ENCODE measurements at regions not wholly inside any gene's neighbourhood (a gene's known extent, or its start where the extent isn't known, plus 50 kb on each side); places are given as distances from the start of the nearest gene placed in this dataset.

GRCh38 chr10:130756651-130757050 is 554.9 kb downstream of the TCERG1L start:
- DNase-seq (no peak), ATAC-seq (ENCODE audit: low read depth) (no peak)
- Histone ChIP-seq H4K5ac (ENCODE audit: low read depth, low read length) (no peak overlapping the region), H3K27ac (ENCODE audit: insufficient read depth, low read length) (no peak overlapping the region), H3K9ac (ENCODE audit: low read depth, low read length) (no peak overlapping the region), H2AFZ (replicated peaks; ENCODE audit: low read length, poor library complexity) (no peak overlapping the region), H2BK5ac (ENCODE audit: low read depth, low read length, poor library complexity, severe bottlenecking) (no peak overlapping the region), H3K56ac (ENCODE audit: extremely low read depth, insufficient read depth, low read length) (no peak overlapping the region), H3K27me3 (ENCODE audit: control insufficient read depth, insufficient read depth, low read length) (no peaks in the 10 kb centered on the region), H3K4me1 (ENCODE audit: control insufficient read depth, insufficient read depth, low read length) (no peaks in the 10 kb centered on the region), H4K8ac (ENCODE audit: low read depth in 2 of 2, low read length in 2 of 2) (no peak overlapping the region), H3K4me3 (ENCODE audit: insufficient read depth, low read depth, low read length) (no peak overlapping the region), H2BK15ac (ENCODE audit: low read depth, low read length) (no peak overlapping the region), H3K23ac (ENCODE audit: low read depth, low read length) (no peak overlapping the region), H2AK9ac (replicated peaks; ENCODE audit: low read depth, low read length, poor library complexity) (no peak overlapping the region), H3K9me3 (ENCODE audit: control insufficient read depth, insufficient read depth, low read length) (peaks cover 29% of the 10 kb centered on the region), H2AK5ac (ENCODE audit: low read depth, low read length) (no peak overlapping the region), H3K36me3 (ENCODE audit: control insufficient read depth, insufficient read depth, low read length) (no peaks in the 10 kb centered on the region), H2BK20ac (ENCODE audit: low read depth, low read length) (no peak overlapping the region), H4K91ac (ENCODE audit: insufficient read depth, low read depth, low read length) (no peak overlapping the region), H4K20me1 (ENCODE audit: insufficient read depth, low read length) (no peaks in the 10 kb centered on the region), H3K9me1 (ENCODE audit: insufficient read depth, low read length) (no peaks in the 10 kb centered on the region), H3K4ac (ENCODE audit: low read depth, low read length) (no peak overlapping the region), H3K14ac (replicated peaks; ENCODE audit: low read depth, low read length) (no peak overlapping the region), H3K4me2 (ENCODE audit: low read depth, low read length) (no peak overlapping the region), H2BK120ac (ENCODE audit: low read depth, low read length) (no peak overlapping the region), H3K18ac (ENCODE audit: low read depth, low read length) (no peak overlapping the region), H3K79me1 (ENCODE audit: low read depth in 1 of 2, low read length in 2 of 2) (no peaks in the 10 kb centered on the region)
- TF ChIP-seq MXI1 (IDR thresholded peaks at IDR 0.05; ENCODE audit: borderline replicate concordance, low read depth, low read length) (no peak), MAZ (IDR thresholded peaks at IDR 0.05; ENCODE audit: borderline replicate concordance, low read depth, low read length) (no peak)
- intact Hi-C loops (cut with micrococcal nuclease) (no loop called here), dilution Hi-C loops (cut with HindIII; ENCODE audit: low sequenced_read_pairs, unreplicated experiment) (no loop called here), in situ Hi-C loops (cut with MboI; ENCODE audit: low sequenced_read_pairs) (no loop called here)
- BruUV-seq (replicated peaks), result no TSS peak
- ChIA-PET CTCF (no interaction called here), POLR2A (ENCODE audit: unreplicated experiment) (no interaction called here)
- WGBS, 2 experiments (ENCODE audit: extremely low coverage in 2 of 2, insufficient read length in 1 of 2), result 25% methylated on average over 4 of the region's 6 CpGs; no CpG with 5 or more reads in 1 of the 2 experiments
